ENCODE measurements at regions not wholly inside any gene's neighbourhood (a gene's known extent, or its start where the extent isn't known, plus 50 kb on each side); places are given as distances from the start of the nearest gene placed in this dataset.

- peak; percentile 29 for FAIRE-seq
- TF ChIP-seq ZNF592 (IDR thresholded peaks at IDR 0.05) (0 out of 2 replicates have a peak, but pooled peaks have one; percentile 26), ZBTB8A (IDR thresholded peaks at IDR 0.05; ENCODE audit: partially characterized antibody) (no peak), REST (IDR thresholded peaks at IDR 0.05; ENCODE audit: borderline replicate concordance) (peak; percentile 55; the same call in 1 of the 2 replicates), REST (CRISPR knock-in tag; IDR thresholded peaks at IDR 0.05; ENCODE audit: low read depth) (no peak), XRCC5 (IDR thresholded peaks at IDR 0.05; ENCODE audit: low read depth, low read length) (0 out of 2 replicates have a peak, but pooled peaks have one; percentile 65), DEAF1 (CRISPR knock-in tag; IDR thresholded peaks at IDR 0.05) (0 out of 2 replicates have a peak, but pooled peaks have one; percentile 32)
These were observed 192.6 kb downstream of the KATNAL1 start for GRCh38 chr13:30114571-30115256.

More at GRCh38 chr13:30114571-30115256, 192.6 kb downstream of the KATNAL1 start:
- peak overlapping the region; percentile 70 for H2AFZ ChIP-seq (ENCODE audit: low read depth, low read length)
- H3K9me1 ChIP-seq (ENCODE audit: control insufficient read depth, insufficient read depth, low read length), result no peaks in the 10 kb centered on the region
- DNase-seq (ENCODE audit: extremely low read depth in 1 of 4, low spot score in 3 of 4), result peak; percentile 77 to 85 (median 79)
- H3K4me2 ChIP-seq (ENCODE audit: insufficient read depth, low read length), result peak overlapping the region; percentile 58
- peaks cover 0 to 15% of the 10 kb centered on the region in 2 experiments for H3K27me3 ChIP-seq (ENCODE audit: control insufficient read depth in 2 of 2, insufficient read depth in 2 of 2, low read length in 2 of 2)
- intact Hi-C loops (cut with micrococcal nuclease), result loop anchor here (5.0 to 10.0 kb wide), 2 partner anchors 150 to 267 kb away; no protein-coding TSS in a partner anchor
- no peak overlapping the region for H3K27ac ChIP-seq (ENCODE audit: extremely low read depth, low read depth, low read length)
- WGBS (ENCODE audit: insufficient coverage, low coverage, missing lambda C conversion rate), result 1% methylated on average over 14 of the region's 67 CpGs
- H4K20me1 ChIP-seq (replicated peaks; ENCODE audit: control insufficient read depth, insufficient read depth, low read length), result no peaks in the 10 kb centered on the region
- peaks cover 5 to 9% of the 10 kb centered on the region in 2 experiments; a peak in 4 of 5 replicates for H3K4me1 ChIP-seq (replicated peaks in 1 of 2; ENCODE audit: control insufficient read depth in 2 of 2, insufficient read depth in 2 of 2, low read length in 2 of 2)
- H3K9ac ChIP-seq (ENCODE audit: insufficient read depth in 1 of 2, low read depth in 2 of 2, low read length in 2 of 2), result peak overlapping the region in 1 of 2 experiments; percentile 56; a peak in 3 of 4 replicates
- ChIA-PET CTCF (ENCODE audit: low intra/inter-chr PET ratio) (interaction anchor here (0.6 to 1.3 kb wide), 4 partner anchors 344 to 830 kb away, joined by 3 to 5 read pairs (median 4); no protein-coding TSS in a partner anchor), POLR2A (interaction anchor here (1.1 kb wide), 1 partner anchor 279 kb away, joined by 3 read pairs; no protein-coding TSS in a partner anchor)
- BruUV-seq (replicated peaks), result no TSS peak
- peak; percentile 97 for ATAC-seq
- H3K79me2 ChIP-seq (ENCODE audit: control insufficient read depth, insufficient read depth, low read length), result no peaks in the 10 kb centered on the region
- in situ Hi-C loops (cut with MboI), result loop anchor here (10.0 kb wide), 1 partner anchor 340 kb away; no protein-coding TSS in a partner anchor
- no peaks in the 10 kb centered on the region for H3K9me3 ChIP-seq (replicated peaks; ENCODE audit: control insufficient read depth, insufficient read depth, low read depth, low read length)
- H3K4me3 ChIP-seq, result peak overlapping the region; percentile 51
- no peaks in the 10 kb centered on the region for H3K36me3 ChIP-seq (ENCODE audit: control insufficient read depth, insufficient read depth, low read length)
